BJ (cell line): ENCODE measurements at regions not wholly inside any gene's neighbourhood (a gene's known extent, or its start where the extent isn't known, plus 50 kb on each side); places are given as distances from the start of the nearest gene placed in this dataset.
"Not testable (repeated sequence)": the region's sequence is repeated elsewhere in the genome, so short reads cannot be mapped to it uniquely, and the experiment has no call there.

Source experiments
- CTCF ChIA-PET: fragments of 350-600 bp; formaldehyde crosslinking; extraction: SDS; loops from one replicate; lab custom pipeline; 2021; ENCODE audit warnings: antibody characterized with exemption, inconsistent platforms; lab: Yijun Ruan, JAX
- POLR2A ChIA-PET: fragments of 300-600 bp; sonication (Branson Sonifier 250); formaldehyde crosslinking; extraction: SDS; loops from one replicate; lab custom pipeline; 2021; ENCODE audit warnings: antibody characterized with exemption; lab: Charles Lee
- DNase-seq: peaks from one replicate; pipeline ENCODE4 v3.0.0-alpha.2; 2011; ENCODE audit warnings: low read depth
- H3K27me3 ChIP-seq: 2 replicates; pipeline ENCODE4 v1.6.0; 2011; ENCODE audit warnings: low read length; ENCODE audit not compliant: control insufficient read depth, insufficient read depth
- H3K36me3 ChIP-seq: 2 replicates; pipeline ENCODE4 v1.5.1; 2011; ENCODE audit warnings: low read length; ENCODE audit not compliant: control insufficient read depth, insufficient read depth
- H3K4me3 ChIP-seq: 2 replicates; pipeline ENCODE4 v1.5.1; 2011; ENCODE audit warnings: low read depth, mild to moderate bottlenecking, control low read depth, low read length
- TF ChIP-seq, protein P1 (sequence below): IDR thresholded peaks from 2 replicates; pipeline ENCODE4 v1.5.1; 2011; ENCODE audit warnings: low read depth, mild to moderate bottlenecking, control low read depth, inconsistent platforms, low read length, moderate library complexity; ENCODE audit not compliant: insufficient read depth

- CTCF ChIA-PET, DNase-seq, H3K27me3 ChIP-seq, H3K36me3 ChIP-seq, POLR2A ChIA-PET, H3K4me3 ChIP-seq: not testable (repeated sequence)
Observed at GRCh38 chr3:75840160-75840559, 54.8 kb upstream of the ZNF717 start.

DNA sequence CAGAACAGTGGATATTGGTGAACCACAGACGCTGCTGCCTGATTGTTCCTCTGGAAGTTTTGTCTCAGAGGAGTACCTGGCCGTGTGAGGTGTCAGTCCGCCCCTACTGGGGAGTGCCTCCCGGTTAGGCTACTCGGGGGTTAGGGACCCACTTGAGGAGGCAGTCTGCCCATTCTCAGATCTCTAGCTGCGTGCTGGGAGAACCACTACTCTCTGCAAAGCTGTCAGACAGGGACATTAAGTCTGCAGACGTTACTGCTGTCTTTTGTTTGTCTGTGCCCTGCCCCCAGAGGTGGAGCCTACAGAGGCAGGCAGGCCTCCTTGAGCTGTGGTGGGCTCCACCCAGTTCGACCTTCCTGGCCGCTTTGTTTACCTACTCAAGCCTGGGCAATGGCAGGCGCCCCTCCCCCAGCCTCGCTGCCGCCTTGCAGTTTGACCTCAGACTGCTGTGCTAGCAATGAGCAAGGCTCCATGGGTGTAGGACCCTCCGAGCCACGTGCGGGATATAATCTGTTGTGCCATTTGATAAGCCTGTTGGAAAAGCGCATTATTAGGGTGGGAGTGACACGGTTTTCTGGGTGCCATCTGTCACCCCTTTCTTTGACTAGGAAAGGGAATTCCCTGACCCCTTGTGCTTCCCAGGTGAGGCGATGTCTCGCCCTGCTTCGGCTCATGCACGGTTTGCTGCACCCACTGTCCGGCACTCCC lies 65.1 kb upstream of the ZNF717 start:
- H3K36me3 ChIP-seq, H3K27me3 ChIP-seq, CTCF ChIA-PET, H3K4me3 ChIP-seq, POLR2A ChIA-PET, DNase-seq: not testable (repeated sequence)

GRCh38 chr3:75863130-75863529 lies 77.8 kb upstream of the ZNF717 start:
- Histone ChIP-seq H3K27me3 (no peaks in the 10 kb centered on the region), H3K36me3 (no peaks in the 10 kb centered on the region), H3K4me3 (no peak overlapping the region)
- POLR2A ChIA-PET: no interaction called here
- DNase-seq: no peak
- TF ChIP-seq, protein P1, sequence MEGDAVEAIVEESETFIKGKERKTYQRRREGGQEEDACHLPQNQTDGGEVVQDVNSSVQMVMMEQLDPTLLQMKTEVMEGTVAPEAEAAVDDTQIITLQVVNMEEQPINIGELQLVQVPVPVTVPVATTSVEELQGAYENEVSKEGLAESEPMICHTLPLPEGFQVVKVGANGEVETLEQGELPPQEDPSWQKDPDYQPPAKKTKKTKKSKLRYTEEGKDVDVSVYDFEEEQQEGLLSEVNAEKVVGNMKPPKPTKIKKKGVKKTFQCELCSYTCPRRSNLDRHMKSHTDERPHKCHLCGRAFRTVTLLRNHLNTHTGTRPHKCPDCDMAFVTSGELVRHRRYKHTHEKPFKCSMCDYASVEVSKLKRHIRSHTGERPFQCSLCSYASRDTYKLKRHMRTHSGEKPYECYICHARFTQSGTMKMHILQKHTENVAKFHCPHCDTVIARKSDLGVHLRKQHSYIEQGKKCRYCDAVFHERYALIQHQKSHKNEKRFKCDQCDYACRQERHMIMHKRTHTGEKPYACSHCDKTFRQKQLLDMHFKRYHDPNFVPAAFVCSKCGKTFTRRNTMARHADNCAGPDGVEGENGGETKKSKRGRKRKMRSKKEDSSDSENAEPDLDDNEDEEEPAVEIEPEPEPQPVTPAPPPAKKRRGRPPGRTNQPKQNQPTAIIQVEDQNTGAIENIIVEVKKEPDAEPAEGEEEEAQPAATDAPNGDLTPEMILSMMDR: no peak
- CTCF ChIA-PET: no interaction called here

GRCh38 chr3:75863878-75864277 lies 78.5 kb upstream of the ZNF717 start:
- Histone ChIP-seq H3K36me3 (no peaks in the 10 kb centered on the region), H3K4me3 (no peak overlapping the region), H3K27me3 (no peaks in the 10 kb centered on the region)
- DNase-seq: no peak
- CTCF ChIA-PET: no interaction called here
- TF ChIP-seq, protein P1: no peak
- POLR2A ChIA-PET: no interaction called here

- CTCF ChIA-PET, H3K27me3 ChIP-seq, H3K4me3 ChIP-seq, H3K36me3 ChIP-seq, DNase-seq, POLR2A ChIA-PET: not testable (repeated sequence)
Observed at GRCh38 chr3:75883719-75884118, 98.4 kb upstream of the ZNF717 start.

GRCh38 chr3:75886971-75887526 lies 101.7 kb upstream of the ZNF717 start:
- DNase-seq: no peak
- POLR2A ChIA-PET: no interaction called here
- Histone ChIP-seq H3K36me3 (no peaks in the 10 kb centered on the region), H3K4me3 (no peak overlapping the region), H3K27me3 (no peaks in the 10 kb centered on the region)
- TF ChIP-seq, protein P1: no peak
- CTCF ChIA-PET: no interaction called here

GRCh38 chr3:75894234-75894633 lies 108.9 kb upstream of the ZNF717 start:
- H3K4me3 ChIP-seq: no peak overlapping the region
- TF ChIP-seq, protein P1: no peak
- H3K36me3 ChIP-seq: no peaks in the 10 kb centered on the region
- POLR2A ChIA-PET: no interaction called here
- CTCF ChIA-PET: no interaction called here
- H3K27me3 ChIP-seq: no peaks in the 10 kb centered on the region
- DNase-seq: no peak
